Osteoblast (primary cell): ENCODE measurements at regions not wholly inside any gene's neighbourhood (a gene's known extent, or its start where the extent isn't known, plus 50 kb on each side); places are given as distances from the start of the nearest gene placed in this dataset.
A peak's percentile ranks its signal among the peaks of the same experiment; 100 is the strongest.
"Not testable (repeated sequence)": the region's sequence is repeated elsewhere in the genome, so short reads cannot be mapped to it uniquely, and the experiment has no call there.

ENCODE experiments used
- DNase-seq: peaks from one replicate; pipeline ENCODE4 v3.0.0; 2011; ENCODE audit warnings: low spot score, mixed read lengths; ENCODE audit not compliant: insufficient read length; ENCODE audit errors: missing footprints
- H2AFZ ChIP-seq: 2 replicates; pipeline ENCODE4 v1.6.0; 2011; ENCODE audit warnings: mild to moderate bottlenecking, low read length
- H3K27ac ChIP-seq: 2 replicates; pipeline ENCODE4 v1.5.1; 2011; ENCODE audit warnings: mild to moderate bottlenecking, low read depth, low read length, moderate library complexity
- H3K27me3 ChIP-seq: 2 replicates; pipeline ENCODE4 v1.6.0; 2012; ENCODE audit warnings: mild to moderate bottlenecking, control low read depth, inconsistent platforms, low read length, moderate library complexity; ENCODE audit not compliant: insufficient read depth
- H3K36me3 ChIP-seq: 2 replicates; pipeline ENCODE4 v1.5.1; 2011; ENCODE audit warnings: mild to moderate bottlenecking, low read length, control low read depth, moderate library complexity; ENCODE audit not compliant: insufficient read depth
- H3K4me1 ChIP-seq: 2 replicates; pipeline ENCODE4 v1.5.1; 2011; ENCODE audit warnings: mild to moderate bottlenecking, low read length, control low read depth, moderate library complexity; ENCODE audit not compliant: insufficient read depth
- H3K4me2 ChIP-seq: 2 replicates; pipeline ENCODE4 v1.6.0; 2011; ENCODE audit warnings: mild to moderate bottlenecking, low read length; ENCODE audit not compliant: insufficient read depth
- H3K4me3 ChIP-seq: fragments of 200-600 bp; sonication (generic); 3 replicates; pipeline ENCODE4 v1.5.1; 2012; ENCODE audit warnings: mild to moderate bottlenecking, low read length, inconsistent platforms; ENCODE audit not compliant: insufficient read depth
- H3K79me2 ChIP-seq: 2 replicates; pipeline ENCODE4 v1.6.0; 2012; ENCODE audit warnings: mild to moderate bottlenecking, low read length, control low read depth, inconsistent platforms; ENCODE audit not compliant: insufficient read depth
- H3K9me3 ChIP-seq: 2 replicates; pipeline ENCODE4 v1.5.1; 2011; ENCODE audit warnings: low read depth, low read length, control low read depth
- H4K20me1 ChIP-seq: 2 replicates; pipeline ENCODE4 v1.6.0; 2012; ENCODE audit warnings: mild to moderate bottlenecking, low read length, control low read depth; ENCODE audit not compliant: insufficient read depth
- TF ChIP-seq, protein P1 (sequence below): IDR thresholded peaks from 2 replicates; pipeline ENCODE4 v1.5.1; 2011; ENCODE audit warnings: mild to moderate bottlenecking, low read depth, low read length, moderate library complexity; ENCODE audit errors: extremely low read depth

DNA sequence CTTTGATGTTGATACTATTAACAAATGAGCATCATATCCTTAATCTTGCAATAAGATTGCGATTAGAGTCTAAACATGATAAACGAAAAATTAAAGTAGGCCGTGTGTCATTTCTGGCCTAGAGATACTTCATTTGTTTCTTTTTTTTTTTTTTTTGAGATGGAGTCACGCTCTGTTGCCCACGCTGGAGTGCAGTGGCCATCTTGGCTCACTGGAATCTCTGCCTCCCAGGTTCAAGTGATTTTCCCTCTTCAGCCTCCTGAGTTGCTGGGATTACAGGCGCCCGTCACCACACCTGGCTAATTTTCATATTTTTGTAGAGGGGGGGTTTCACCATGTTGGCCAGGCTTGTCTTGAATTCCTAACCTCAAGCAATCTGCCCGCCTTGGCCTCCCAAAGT lies 446.9 kb downstream of the PCNX1 start:
- Histone ChIP-seq H3K4me1 (peaks cover 18% of the 10 kb centered on the region), H3K27ac (no peak overlapping the region), H3K9me3 (no peaks in the 10 kb centered on the region), H3K4me3 (no peak overlapping the region), H3K4me2 (no peak overlapping the region), H2AFZ (no peak overlapping the region), H4K20me1 (peaks cover 15% of the 10 kb centered on the region), H3K79me2 (peaks cover 99% of the 10 kb centered on the region), H3K27me3 (no peaks in the 10 kb centered on the region), H3K36me3 (peaks cover 3% of the 10 kb centered on the region)
- TF ChIP-seq, protein P1, sequence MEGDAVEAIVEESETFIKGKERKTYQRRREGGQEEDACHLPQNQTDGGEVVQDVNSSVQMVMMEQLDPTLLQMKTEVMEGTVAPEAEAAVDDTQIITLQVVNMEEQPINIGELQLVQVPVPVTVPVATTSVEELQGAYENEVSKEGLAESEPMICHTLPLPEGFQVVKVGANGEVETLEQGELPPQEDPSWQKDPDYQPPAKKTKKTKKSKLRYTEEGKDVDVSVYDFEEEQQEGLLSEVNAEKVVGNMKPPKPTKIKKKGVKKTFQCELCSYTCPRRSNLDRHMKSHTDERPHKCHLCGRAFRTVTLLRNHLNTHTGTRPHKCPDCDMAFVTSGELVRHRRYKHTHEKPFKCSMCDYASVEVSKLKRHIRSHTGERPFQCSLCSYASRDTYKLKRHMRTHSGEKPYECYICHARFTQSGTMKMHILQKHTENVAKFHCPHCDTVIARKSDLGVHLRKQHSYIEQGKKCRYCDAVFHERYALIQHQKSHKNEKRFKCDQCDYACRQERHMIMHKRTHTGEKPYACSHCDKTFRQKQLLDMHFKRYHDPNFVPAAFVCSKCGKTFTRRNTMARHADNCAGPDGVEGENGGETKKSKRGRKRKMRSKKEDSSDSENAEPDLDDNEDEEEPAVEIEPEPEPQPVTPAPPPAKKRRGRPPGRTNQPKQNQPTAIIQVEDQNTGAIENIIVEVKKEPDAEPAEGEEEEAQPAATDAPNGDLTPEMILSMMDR, result no peak
- DNase-seq, result no peak

DNA sequence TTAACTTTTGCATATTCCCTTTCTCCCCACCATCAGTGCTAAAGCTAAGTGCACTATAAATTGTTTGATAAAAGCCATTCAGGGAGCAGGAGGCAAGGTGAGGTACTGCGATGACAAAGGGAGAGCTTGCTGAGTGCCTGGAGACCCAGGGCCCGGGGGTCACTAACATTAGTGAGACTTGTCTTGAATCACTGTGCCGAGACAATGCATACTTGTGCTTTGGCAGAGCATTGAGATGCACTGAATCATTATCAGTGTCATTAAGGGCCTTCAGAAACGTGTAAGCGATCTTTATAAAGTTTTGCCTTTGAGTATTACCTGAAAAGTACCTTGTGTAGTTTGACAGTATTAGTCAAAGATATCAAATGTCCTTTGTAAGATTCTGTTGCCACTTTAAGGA lies 447.5 kb downstream of the PCNX1 start:
- no peak overlapping the region for H2AFZ ChIP-seq
- H3K27me3 ChIP-seq, result no peaks in the 10 kb centered on the region
- H3K36me3 ChIP-seq, result peaks cover 3% of the 10 kb centered on the region
- H3K9me3 ChIP-seq, result no peaks in the 10 kb centered on the region
- TF ChIP-seq, protein P1, result no peak
- H3K4me3 ChIP-seq, result no peak overlapping the region
- peak; percentile 70 for DNase-seq
- H3K4me1 ChIP-seq, result peaks cover 18% of the 10 kb centered on the region
- H3K4me2 ChIP-seq, result peak overlapping the region; percentile 58
- H4K20me1 ChIP-seq, result peaks cover 14% of the 10 kb centered on the region
- H3K27ac ChIP-seq, result peak overlapping the region; percentile 62
- peaks cover 99% of the 10 kb centered on the region for H3K79me2 ChIP-seq

DNA sequence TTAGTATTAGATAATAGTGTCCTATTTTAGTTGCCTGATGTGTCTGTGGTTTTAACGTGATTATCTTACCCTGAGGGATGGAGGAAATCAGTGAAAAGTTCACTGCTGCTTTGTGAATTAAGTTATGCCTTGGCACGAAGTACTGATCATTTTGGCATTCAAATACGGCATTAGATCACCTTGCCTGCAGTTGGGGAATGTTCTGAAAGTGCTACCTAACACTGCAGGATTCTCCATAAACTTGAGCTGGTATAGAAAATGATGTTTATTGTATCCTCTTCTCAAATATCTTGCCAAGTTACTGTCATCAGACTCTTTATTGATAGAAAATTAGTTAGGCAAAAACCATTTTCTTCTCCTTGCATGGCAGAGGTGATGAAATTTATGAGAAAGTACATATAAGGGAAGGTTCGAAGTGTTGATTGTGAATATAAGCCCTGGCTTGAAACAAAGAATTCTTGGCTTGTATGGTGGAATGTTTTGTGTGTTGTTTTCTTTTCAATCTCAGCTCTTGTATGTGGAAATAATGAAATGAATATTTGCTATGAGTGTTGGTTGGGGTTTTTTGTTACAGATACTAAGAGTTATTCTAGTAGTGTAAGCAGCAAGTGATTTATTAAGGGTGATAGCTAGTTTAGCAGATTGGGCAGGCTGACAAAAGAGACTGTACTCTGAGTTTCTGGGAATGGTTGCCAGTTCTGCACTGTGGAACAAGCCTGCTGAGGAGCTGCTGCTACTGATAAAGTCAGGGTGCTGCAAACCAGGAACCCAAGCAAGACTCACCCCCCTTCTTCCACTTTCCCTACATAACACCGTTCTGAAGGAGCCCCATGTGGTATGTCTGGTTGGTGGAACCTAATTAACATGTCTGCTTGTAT lies 448.3 kb downstream of the PCNX1 start:
- Histone ChIP-seq H3K27me3 (no peaks in the 10 kb centered on the region), H2AFZ (no peak overlapping the region), H3K27ac (peak overlapping the region; percentile 62), H3K4me3 (no peak overlapping the region), H3K4me2 (peak overlapping the region; percentile 58), H3K36me3 (peaks cover 3% of the 10 kb centered on the region), H3K4me1 (peaks cover 18% of the 10 kb centered on the region), H4K20me1 (peaks cover 12% of the 10 kb centered on the region), H3K9me3 (no peaks in the 10 kb centered on the region), H3K79me2 (peaks cover 99% of the 10 kb centered on the region)
- TF ChIP-seq, protein P1, result no peak
- no peak for DNase-seq

DNA sequence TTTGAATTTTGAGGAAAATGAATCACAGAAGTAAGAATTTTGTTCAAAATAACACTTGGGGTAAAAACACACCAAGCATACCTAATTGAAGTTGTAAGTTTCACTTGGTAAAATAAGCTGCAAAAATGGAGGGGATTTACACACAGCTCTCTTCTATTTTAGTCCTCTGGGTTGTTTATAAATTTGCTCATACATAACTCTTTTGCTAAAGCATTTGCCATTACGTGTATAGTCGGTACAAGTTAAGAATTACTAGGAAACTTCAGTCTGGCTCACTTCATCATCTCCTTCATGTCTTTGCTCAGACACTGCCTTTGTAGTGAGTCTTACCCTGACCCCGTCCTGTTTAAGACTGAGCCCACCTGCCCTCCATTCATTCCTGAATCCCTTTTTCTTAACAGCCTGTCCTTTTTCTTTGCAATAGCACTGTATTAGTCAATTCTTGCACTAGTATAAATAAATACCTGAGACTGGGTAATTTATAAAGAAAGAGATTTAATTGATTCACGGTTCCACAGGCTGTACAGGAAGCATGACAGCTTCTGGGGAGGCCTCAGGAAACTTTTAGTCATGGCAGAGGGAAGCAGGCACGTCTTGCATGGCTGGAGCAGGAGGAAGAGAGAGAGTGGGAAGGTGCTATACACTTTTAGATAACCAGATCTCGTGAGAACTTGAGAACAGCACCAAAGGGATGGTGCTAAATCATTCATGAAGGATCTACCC lies 451.1 kb downstream of the PCNX1 start:
- Histone ChIP-seq H2AFZ (no peak overlapping the region), H3K79me2 (peaks cover 99% of the 10 kb centered on the region), H3K4me2 (no peak overlapping the region), H3K27me3 (no peaks in the 10 kb centered on the region), H3K36me3 (peaks cover 6% of the 10 kb centered on the region), H3K9me3 (no peaks in the 10 kb centered on the region), H4K20me1 (peaks cover 15% of the 10 kb centered on the region), H3K4me1 (peaks cover 43% of the 10 kb centered on the region), H3K4me3 (no peak overlapping the region), H3K27ac (no peak overlapping the region)
- TF ChIP-seq, protein P1, result no peak
- DNase-seq, result no peak

DNA sequence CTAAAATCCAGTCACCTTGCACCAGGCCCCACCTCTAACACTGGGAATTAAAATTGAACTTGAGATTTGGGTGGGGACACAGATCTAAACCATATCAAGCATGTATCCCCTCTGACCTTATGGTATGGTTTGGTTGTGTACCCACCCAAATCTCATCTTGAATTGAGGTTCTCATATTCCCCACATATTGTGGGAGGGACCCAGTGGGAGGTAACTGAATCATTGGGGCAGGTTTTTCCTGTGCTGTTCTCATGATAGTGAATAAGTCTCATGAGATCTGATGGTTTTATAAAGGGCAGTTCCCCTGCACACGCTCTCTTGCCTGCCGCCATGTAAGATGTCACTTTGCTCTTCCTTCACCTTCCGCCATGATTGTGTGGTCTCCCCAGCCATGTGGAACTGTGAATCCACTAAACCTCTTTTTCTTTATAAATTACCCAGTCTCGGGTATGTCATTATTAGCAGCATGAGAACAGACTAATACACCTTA lies 451.7 kb downstream of the PCNX1 start:
- Histone ChIP-seq H3K79me2 (peaks cover 99% of the 10 kb centered on the region), H4K20me1 (peaks cover 15% of the 10 kb centered on the region), H3K4me1 (peaks cover 49% of the 10 kb centered on the region)
- H2AFZ ChIP-seq, H3K27ac ChIP-seq, H3K9me3 ChIP-seq, H3K36me3 ChIP-seq, H3K4me3 ChIP-seq, H3K4me2 ChIP-seq, DNase-seq, H3K27me3 ChIP-seq: not testable (repeated sequence)
